Epithelial cell of prostate (primary cell): ENCODE measurements at regions not wholly inside any gene's neighbourhood (a gene's known extent, or its start where the extent isn't known, plus 50 kb on each side); places are given as distances from the start of the nearest gene placed in this dataset.
"Not testable (repeated sequence)": the region's sequence is repeated elsewhere in the genome, so short reads cannot be mapped to it uniquely, and the experiment has no call there.

Experiments
- DNase-seq: peaks from one replicate; pipeline ENCODE4 v3.0.0-alpha.2; 2011; ENCODE audit warnings: low read depth, low spot score
- H3K27ac ChIP-seq: fragments of 450-650 bp; 2 replicates; pipeline ENCODE4 v1.5.1; 2017; ENCODE audit warnings: mild to moderate bottlenecking

- no peak overlapping the region for H3K27ac ChIP-seq
Observed at GRCh38 chr12:118534003-118534402, 157.6 kb downstream of the SUDS3 start.

GRCh38 chr12:118536306-118536906 is 160.1 kb downstream of the SUDS3 start:
- no peak for DNase-seq
- H3K27ac ChIP-seq: no peak overlapping the region

More at GRCh38 chr12:118534003-118534402, 157.6 kb downstream of the SUDS3 start:
- no peak for DNase-seq

GRCh38 chr12:118537481-118537917 is 161.1 kb downstream of the SUDS3 start:
- no peak for DNase-seq

GRCh38 chr12:118541071-118541470 is 164.7 kb downstream of the SUDS3 start:
- no peak overlapping the region for H3K27ac ChIP-seq
- DNase-seq: no peak

More at GRCh38 chr12:118537481-118537917, 161.1 kb downstream of the SUDS3 start:
- H3K27ac ChIP-seq: no peak overlapping the region

- DNase-seq: no peak
- H3K27ac ChIP-seq: no peak overlapping the region
Observed at GRCh38 chr12:118541934-118542333, 165.6 kb downstream of the SUDS3 start.

- no peak for DNase-seq
Observed at GRCh38 chr12:118543651-118544050, 167.3 kb downstream of the SUDS3 start.

GRCh38 chr12:118544569-118544968 is 168.2 kb downstream of the SUDS3 start:
- peak overlapping the region; percentile 7 for H3K27ac ChIP-seq
- no peak for DNase-seq

More at GRCh38 chr12:118543651-118544050, 167.3 kb downstream of the SUDS3 start:
- H3K27ac ChIP-seq: no peak overlapping the region

- DNase-seq, H3K27ac ChIP-seq: not testable (repeated sequence)
Observed at GRCh38 chr12:118547606-118548005, 171.3 kb downstream of the SUDS3 start.

- DNase-seq: no peak
- H3K27ac ChIP-seq: no peak overlapping the region
Observed at GRCh38 chr12:118548887-118549509, 172.6 kb downstream of the SUDS3 start.

GRCh38 chr12:118549510-118549980 is 173.2 kb downstream of the SUDS3 start:
- H3K27ac ChIP-seq: no peak overlapping the region
- DNase-seq: no peak

GRCh38 chr12:118553856-118554504 is 177.6 kb downstream of the SUDS3 start:
- no peak for DNase-seq
- no peak overlapping the region for H3K27ac ChIP-seq

GRCh38 chr12:118558941-118559340 is 182.6 kb downstream of the SUDS3 start:
- no peak for DNase-seq
- H3K27ac ChIP-seq: no peak overlapping the region

- no peak for DNase-seq
- H3K27ac ChIP-seq: no peak overlapping the region
Observed at GRCh38 chr12:118560733-118561132, 184.4 kb downstream of the SUDS3 start.

GRCh38 chr12:118571730-118572129 is 195.4 kb downstream of the SUDS3 start:
- DNase-seq: no peak
- H3K27ac ChIP-seq: no peak overlapping the region

GRCh38 chr12:118574288-118574687 is 197.9 kb downstream of the SUDS3 start:
- H3K27ac ChIP-seq: no peak overlapping the region
- DNase-seq: no peak

- DNase-seq: no peak
- no peak overlapping the region for H3K27ac ChIP-seq
Observed at GRCh38 chr12:118575730-118576129, 199.4 kb downstream of the SUDS3 start.

- no peak for DNase-seq
- no peak overlapping the region for H3K27ac ChIP-seq
Observed at GRCh38 chr12:118581371-118581770, 205.0 kb downstream of the SUDS3 start.

GRCh38 chr12:118582863-118583262 is 206.5 kb downstream of the SUDS3 start:
- DNase-seq: no peak

GRCh38 chr12:118586433-118586832 is 210.1 kb downstream of the SUDS3 start:
- no peak for DNase-seq
- no peak overlapping the region for H3K27ac ChIP-seq

More at GRCh38 chr12:118582863-118583262, 206.5 kb downstream of the SUDS3 start:
- H3K27ac ChIP-seq: no peak overlapping the region

GRCh38 chr12:118589162-118589561 is 212.8 kb downstream of the SUDS3 start:
- no peak overlapping the region for H3K27ac ChIP-seq
- no peak for DNase-seq
